ENCODE measurements at regions not wholly inside any gene's neighbourhood (a gene's known extent, or its start where the extent isn't known, plus 50 kb on each side); places are given as distances from the start of the nearest gene placed in this dataset.

- no peak for TF ChIP-seq CTCF (IDR thresholded peaks at IDR 0.05; ENCODE audit: poor library complexity, severe bottlenecking)
- TF ChIP-seq POLR2AphosphoS5 (IDR thresholded peaks at IDR 0.05) = no peak
- TF ChIP-seq EZH2 (IDR thresholded peaks at IDR 0.05; ENCODE audit: borderline replicate concordance, insufficient read depth, low read length, poor library complexity, severe bottlenecking) = no peak
- TF ChIP-seq EP300 (conservative IDR thresholded peaks at IDR 0.05; ENCODE audit: poor library complexity, severe bottlenecking) = no peak
- no peak for TF ChIP-seq TAF1 (IDR thresholded peaks at IDR 0.05; ENCODE audit: low read depth)
- TF ChIP-seq, protein P1, sequence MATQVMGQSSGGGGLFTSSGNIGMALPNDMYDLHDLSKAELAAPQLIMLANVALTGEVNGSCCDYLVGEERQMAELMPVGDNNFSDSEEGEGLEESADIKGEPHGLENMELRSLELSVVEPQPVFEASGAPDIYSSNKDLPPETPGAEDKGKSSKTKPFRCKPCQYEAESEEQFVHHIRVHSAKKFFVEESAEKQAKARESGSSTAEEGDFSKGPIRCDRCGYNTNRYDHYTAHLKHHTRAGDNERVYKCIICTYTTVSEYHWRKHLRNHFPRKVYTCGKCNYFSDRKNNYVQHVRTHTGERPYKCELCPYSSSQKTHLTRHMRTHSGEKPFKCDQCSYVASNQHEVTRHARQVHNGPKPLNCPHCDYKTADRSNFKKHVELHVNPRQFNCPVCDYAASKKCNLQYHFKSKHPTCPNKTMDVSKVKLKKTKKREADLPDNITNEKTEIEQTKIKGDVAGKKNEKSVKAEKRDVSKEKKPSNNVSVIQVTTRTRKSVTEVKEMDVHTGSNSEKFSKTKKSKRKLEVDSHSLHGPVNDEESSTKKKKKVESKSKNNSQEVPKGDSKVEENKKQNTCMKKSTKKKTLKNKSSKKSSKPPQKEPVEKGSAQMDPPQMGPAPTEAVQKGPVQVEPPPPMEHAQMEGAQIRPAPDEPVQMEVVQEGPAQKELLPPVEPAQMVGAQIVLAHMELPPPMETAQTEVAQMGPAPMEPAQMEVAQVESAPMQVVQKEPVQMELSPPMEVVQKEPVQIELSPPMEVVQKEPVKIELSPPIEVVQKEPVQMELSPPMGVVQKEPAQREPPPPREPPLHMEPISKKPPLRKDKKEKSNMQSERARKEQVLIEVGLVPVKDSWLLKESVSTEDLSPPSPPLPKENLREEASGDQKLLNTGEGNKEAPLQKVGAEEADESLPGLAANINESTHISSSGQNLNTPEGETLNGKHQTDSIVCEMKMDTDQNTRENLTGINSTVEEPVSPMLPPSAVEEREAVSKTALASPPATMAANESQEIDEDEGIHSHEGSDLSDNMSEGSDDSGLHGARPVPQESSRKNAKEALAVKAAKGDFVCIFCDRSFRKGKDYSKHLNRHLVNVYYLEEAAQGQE (IDR thresholded peaks at IDR 0.05; ENCODE audit: borderline replicate concordance) = no peak
- no peak for TF ChIP-seq SMC3 (conservative IDR thresholded peaks at IDR 0.05; ENCODE audit: poor library complexity)
These were observed 746.5 kb upstream of the CHRM3 start for GRCh38 chr1:238639861-238640260.

Data from neural cell (in vitro differentiated cells).